GM19035 (cell line): ENCODE measurements at regions not wholly inside any gene's neighbourhood (a gene's known extent, or its start where the extent isn't known, plus 50 kb on each side); places are given as distances from the start of the nearest gene placed in this dataset.

ENCODE experiments used
- ATAC-seq: cut with Tn5 transposase; IDR thresholded peaks from one replicate; pipeline ENCODE4 v1.9.1; 2021; ENCODE audit not compliant: unreplicated experiment

GRCh38 chrX:42944381-42944998 is 166.5 kb upstream of the PPP1R2C start:
- no peak for ATAC-seq

- ATAC-seq: no peak
Observed at GRCh38 chrX:42946544-42947194, 168.7 kb upstream of the PPP1R2C start.

GRCh38 chrX:42948723-42949657 is 171.0 kb upstream of the PPP1R2C start:
- no peak for ATAC-seq

GRCh38 chrX:42951747-42952146 is 173.8 kb upstream of the PPP1R2C start:
- ATAC-seq: no peak

GRCh38 chrX:42952621-42953020 is 174.7 kb upstream of the PPP1R2C start:
- ATAC-seq: no peak

- peak; percentile 22 for ATAC-seq
Observed at GRCh38 chrX:42954880-42955279, 176.9 kb upstream of the PPP1R2C start.

GRCh38 chrX:42955349-42955748 is 177.4 kb upstream of the PPP1R2C start:
- peak; percentile 82 for ATAC-seq

- ATAC-seq: no peak
Observed at GRCh38 chrX:42967681-42968300, 189.8 kb upstream of the PPP1R2C start.

- no peak for ATAC-seq
Observed at GRCh38 chrX:42973321-42973720, 195.4 kb upstream of the PPP1R2C start.

- ATAC-seq: no peak
Observed at GRCh38 chrX:42975906-42976305, 197.9 kb upstream of the PPP1R2C start.

- ATAC-seq: no peak
Observed at GRCh38 chrX:42976746-42977366, 198.9 kb upstream of the PPP1R2C start.

- ATAC-seq: no peak
Observed at GRCh38 chrX:42978655-42979379, 200.9 kb upstream of the PPP1R2C start.

- ATAC-seq: no peak
Observed at GRCh38 chrX:42988700-42989099, 210.7 kb upstream of the PPP1R2C start.

- no peak for ATAC-seq
Observed at GRCh38 chrX:42992199-42992943, 214.4 kb upstream of the PPP1R2C start.

- ATAC-seq: no peak
Observed at GRCh38 chrX:42996861-42997260, 218.9 kb upstream of the PPP1R2C start.

- ATAC-seq: no peak
Observed at GRCh38 chrX:43000121-43000520, 222.2 kb upstream of the PPP1R2C start.

- peak; percentile 74 for ATAC-seq
Observed at GRCh38 chrX:43002526-43003203, 224.7 kb upstream of the PPP1R2C start.

GRCh38 chrX:43003204-43003565 is 225.2 kb upstream of the PPP1R2C start:
- peak; percentile 25 for ATAC-seq

- no peak for ATAC-seq
Observed at GRCh38 chrX:43003939-43004338, 226.0 kb upstream of the PPP1R2C start.
